Amniotic stem cell (primary cell): ENCODE measurements at regions not wholly inside any gene's neighbourhood (a gene's known extent, or its start where the extent isn't known, plus 50 kb on each side); places are given as distances from the start of the nearest gene placed in this dataset.

ENCODE experiments used
- DNase-seq: peaks from one replicate; lab custom pipeline; 2025; lab: John Stamatoyannopoulos, UW

DNA sequence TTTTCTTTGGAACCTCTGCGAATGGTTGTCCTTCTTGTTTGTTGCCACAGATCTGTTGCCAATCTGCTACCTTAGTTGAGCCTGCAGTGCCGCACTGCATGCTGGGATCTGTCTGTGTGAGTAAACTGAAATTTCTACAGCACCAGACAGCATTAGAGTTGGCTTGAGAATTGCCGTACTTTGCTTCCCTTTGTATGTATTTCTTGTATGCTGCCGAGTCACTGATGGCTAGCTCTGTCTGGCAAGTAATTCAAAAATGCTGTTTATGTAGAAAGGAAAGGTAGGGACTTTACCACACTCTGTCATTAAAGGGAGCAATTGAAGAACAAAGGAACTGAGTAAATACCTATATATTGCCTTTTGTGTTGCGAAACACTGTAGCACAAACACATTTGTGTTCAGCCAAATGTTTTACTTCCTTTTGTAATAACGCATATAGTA is 857.4 kb downstream of the USP25 start:
- no peak for DNase-seq

DNA sequence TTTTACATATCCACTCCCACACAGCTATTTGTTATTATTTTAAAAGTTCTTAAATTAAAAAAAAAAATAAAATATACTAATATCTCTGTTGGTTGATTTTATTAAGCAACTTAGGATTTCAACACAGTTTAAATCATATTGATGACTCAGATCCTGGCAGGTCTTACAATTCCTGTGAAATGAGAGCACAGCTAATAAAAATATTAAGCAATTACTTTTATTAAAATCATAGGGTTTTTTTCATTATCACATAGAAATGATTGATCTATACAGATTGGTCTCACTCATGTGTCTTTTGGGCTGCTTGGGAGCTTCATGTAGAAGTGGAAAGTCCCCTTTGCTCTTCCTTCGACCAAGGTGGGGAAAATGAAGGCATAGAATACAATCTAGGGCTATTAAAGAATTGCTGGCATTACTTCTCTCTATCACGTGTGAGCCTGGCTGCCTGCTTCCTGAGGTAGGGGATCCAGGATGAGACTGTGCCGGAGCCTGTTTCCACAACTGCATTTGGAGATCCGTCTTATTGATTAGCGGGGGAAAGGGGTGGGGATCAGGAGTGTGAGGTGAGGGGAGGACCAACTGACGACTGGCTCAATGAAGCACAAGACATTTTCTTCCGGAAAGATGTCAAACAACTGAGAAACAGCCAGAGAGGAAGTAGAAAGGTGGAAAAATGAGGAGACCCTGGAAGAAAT is 858.0 kb downstream of the USP25 start:
- no peak for DNase-seq

DNA sequence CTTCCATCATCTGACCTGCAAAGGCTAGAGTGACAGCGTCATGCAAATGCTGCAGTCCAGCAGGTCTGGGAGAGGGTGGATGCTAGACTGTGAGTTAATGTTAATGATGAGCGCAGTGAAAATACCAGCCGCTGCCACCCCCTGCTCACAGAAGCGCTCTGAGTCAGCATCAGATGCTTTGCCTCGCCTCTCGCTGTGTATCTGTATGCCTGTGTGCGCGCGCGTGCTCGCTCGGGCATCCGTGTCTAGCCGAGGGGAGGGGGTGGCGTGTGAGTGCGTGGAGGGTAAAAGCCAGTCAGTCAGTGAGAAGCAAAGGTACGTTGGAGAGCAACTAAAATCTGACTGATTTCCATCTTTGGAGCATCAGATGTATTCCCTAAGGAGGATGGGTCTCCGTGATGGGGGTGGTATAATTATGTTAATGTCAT is 858.7 kb downstream of the USP25 start:
- DNase-seq, result peak; percentile 75

DNA sequence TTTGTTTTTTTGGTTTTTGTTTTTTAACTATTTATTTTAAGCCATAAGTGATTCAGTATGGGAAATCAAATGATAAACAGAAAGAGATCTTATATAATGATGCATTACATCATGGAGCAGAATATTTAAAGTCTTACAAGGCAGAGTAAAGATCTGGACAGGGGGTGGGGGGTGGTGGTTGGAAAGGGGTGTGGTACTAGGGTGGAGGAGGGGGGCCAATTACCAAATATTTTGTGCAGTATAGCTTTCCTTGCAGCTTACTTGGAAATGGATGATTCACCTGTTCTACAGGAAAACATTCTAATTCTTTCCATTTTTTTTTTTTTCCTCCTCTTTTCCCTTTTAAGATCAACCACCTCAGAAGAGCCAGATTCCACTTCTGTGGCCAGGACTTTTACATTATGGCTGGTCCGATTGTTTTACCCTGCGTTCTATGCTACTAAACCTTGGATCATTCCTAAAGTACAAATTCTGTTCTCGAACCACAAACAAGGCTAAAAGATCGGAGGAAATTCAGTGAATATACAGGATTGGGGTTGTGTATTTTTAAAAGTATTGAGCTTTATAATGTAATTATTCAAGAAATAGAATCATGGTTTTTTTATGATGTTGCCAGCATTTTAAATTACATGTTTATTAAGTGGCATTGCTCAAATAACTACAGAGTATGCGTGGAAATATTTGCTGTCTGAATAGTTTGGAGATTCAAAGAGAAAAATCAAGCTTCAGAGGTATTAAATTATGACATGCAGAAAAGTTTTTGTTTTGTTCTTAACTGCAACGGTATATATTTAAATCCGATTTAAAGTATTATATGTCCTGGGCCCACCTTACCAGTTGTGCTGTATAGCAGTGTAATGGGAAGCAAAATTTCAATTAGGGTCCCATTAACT is 859.5 kb downstream of the USP25 start:
- no peak for DNase-seq

DNA sequence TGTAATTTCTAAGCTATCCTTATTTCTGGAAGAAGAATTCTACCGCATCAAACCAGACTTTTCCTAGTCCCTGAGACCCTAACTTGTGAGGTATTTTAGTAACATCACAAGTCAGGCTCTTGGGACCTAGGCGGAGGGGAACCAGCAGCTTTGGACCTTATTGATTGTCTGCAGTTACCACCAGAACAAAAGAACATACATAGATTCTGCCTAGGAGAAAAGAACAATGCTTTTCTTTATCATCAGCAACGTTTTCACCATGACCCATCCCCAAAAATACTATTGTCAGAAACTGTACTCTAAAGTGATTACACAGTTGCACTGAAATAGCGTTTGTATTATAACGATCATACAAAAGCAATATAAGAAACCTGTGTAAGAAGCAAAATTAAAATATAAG is 860.4 kb downstream of the USP25 start:
- DNase-seq, result no peak

DNA sequence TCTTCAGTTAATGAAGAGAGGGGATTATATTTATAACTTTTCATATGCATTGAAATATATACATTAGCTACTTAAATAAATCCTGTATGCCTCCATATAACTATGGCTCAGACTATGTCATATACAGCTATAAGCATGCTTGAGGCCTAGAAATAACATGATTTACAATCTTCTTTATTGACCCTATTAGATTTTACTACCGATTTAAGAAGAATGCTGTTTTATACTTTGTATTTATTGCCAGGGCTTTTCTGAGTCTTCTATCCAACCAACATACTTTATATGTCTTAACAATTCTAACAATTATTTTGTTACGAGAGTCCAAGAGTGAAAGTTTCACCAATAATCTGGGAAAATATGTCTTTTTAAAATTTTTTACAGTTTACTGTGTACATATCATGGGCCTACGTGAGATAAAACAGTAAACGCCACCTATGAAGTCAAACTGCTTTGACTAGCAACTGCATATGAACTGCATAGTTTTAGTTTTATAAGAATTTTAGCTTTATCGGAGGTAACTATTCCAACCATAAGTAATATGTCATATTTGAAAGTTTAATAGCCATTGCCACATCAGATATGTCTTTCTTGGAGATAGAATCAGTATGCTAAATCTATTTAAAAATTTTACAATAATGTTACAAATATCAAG is 861.0 kb downstream of the USP25 start:
- no peak for DNase-seq

DNA sequence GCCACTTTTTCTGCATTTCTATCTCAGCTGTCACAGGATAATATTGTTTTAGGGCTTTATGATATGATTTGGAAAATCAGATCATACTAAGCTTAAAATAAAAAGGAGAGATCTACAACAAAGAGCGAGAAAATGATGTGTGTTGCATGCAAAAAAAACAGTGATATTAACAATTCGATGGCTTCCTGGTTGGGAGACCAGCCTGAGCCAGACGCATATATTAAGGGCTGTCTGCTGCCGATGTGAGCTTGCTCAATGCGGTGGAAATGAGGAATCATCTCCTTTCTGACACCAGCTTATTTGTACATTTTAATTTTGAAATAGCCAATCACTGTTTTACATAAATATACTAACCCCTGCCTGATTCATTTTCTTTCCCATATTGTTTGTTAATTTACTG is 862.6 kb downstream of the USP25 start:
- no peak for DNase-seq

DNA sequence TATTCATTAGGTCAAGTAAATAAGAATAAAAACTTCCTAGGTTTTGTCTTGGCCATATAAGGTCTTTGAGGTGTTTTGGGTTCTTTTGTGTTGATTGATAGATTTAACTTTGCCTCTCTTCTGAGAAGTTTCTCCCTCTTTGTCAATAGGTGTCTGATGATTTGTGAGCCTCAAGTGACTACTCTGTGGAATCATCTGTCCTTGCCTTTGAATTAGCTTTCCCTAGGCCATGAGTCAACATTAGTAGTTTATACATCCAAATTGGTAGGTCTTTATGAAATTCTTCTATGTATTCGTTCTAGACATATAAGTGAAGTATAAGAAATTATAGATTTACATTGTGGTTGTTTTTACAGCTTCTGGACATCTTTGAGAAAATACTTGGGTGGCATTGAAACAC is 864.4 kb downstream of the USP25 start:
- no peak for DNase-seq

DNA sequence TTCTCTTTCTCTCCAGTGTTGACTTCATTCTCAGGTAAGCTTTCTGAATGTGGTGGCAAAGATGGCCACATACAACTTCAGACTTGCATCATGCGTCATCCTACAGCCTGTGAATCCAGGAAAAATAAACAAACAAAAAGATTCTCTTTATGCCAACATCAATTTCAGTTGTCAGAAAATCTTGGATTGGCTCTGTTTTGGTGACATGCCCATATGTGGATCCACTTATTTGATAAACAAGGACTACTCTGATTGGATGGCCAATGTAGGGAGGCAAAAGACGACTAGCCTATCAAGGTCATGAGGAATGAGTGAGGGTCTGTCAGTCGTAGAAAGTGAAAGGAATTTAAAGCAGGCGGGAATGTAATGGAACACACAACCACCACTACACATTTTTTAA is 866.6 kb downstream of the USP25 start:
- no peak for DNase-seq

DNA sequence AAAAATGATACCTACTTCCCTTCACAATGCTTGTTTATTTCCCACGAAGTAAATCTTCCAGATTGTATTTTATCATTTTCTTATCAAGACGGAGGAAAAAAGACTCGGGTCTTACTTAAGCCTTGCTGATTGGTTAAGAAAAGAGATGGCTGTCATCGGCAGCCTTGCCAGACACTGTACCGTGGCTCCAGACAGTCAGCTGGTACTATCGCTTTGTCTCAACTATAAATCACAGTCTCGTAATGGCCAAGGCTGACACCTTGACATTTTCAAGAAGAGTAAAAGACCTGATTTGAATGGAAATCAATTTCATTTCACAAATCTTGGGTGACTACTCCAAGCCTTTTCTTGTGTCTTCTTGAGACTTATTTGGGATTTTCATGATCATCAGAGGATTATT is 868.0 kb downstream of the USP25 start:
- DNase-seq, result no peak

DNA sequence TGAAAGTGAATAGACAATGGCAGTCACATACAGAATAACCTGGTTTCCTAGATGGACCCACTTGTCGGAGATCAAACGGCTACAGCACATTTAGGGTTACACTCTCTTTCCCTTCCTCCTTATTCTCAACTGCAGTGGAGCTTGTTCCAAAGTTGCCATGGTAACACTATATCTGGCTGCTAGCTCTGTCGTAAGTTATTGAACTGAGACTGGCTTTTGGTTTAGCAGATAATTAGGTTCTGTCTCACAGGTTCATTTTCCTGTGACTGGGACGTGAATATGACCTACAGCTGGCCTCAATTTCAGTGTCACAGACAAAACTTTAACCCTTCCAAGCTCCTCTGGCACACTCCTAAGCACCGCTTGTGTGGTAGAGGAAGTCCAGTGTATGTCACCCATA is 875.8 kb downstream of the USP25 start:
- DNase-seq, result no peak

DNA sequence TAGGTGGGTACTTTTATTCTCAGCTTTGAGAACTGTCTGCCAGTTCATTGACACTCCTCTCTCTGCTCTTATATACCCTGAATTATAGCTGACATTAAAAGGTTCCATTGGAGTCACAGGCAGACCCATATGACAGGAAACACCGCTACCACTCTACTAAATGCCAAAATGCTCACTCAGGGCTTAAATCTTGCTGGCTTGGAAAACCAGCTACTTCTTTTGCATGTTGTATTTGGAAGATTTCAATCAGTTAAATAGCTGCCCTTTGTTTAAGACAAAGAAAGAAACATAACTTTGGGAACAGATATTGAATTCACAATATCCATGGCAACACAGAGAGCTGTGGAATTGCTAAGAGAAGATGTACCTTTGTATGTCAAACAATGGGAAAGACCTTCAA is 876.5 kb downstream of the USP25 start:
- DNase-seq, result no peak

DNA sequence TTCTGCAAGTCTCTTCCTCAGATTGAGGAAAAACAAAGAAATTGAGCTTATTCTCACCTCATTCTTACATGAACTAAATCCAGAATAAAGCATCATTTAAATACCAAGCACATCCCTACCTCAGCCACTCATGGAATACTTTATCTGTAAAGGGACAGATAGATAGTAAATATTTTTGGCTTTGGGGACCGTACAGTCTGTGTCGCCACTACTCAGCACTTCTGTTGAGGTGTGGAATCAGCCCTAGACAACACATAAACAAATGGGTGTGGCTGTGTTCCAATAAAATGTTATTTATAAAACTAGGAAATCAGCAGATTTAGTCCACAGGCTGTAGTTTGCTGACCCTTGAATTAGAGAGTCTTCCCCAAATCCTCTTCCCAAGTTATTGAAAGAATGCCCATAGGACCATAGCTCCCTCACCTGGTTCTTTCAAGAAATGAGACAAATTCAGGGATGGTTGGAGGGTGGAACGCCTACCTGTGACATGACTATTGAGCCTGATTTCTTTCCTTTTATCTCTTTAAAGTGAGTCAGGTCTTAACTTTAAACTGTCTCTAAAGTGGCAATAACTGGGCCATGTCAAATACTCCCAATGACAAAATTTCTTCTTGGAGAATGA is 878.5 kb downstream of the USP25 start:
- DNase-seq, result no peak

DNA sequence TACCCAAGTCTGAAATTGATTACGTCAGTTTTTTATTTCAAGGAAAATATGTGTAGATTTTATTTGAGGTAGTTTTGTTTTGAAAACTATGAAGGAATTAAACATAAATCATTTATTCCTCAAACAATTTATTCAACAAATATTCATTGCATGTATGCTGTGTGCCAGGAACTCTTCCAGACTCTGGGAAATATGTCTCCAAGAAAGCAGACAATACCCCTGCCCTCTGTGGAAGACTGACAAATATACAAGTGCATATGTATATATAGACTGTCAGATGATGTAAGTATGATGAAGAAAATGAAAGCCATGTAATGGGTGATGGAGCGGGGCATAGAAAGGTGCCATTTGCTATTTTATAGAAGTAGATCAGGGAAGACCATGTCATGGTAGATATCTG is 889.5 kb downstream of the USP25 start:
- no peak for DNase-seq

DNA sequence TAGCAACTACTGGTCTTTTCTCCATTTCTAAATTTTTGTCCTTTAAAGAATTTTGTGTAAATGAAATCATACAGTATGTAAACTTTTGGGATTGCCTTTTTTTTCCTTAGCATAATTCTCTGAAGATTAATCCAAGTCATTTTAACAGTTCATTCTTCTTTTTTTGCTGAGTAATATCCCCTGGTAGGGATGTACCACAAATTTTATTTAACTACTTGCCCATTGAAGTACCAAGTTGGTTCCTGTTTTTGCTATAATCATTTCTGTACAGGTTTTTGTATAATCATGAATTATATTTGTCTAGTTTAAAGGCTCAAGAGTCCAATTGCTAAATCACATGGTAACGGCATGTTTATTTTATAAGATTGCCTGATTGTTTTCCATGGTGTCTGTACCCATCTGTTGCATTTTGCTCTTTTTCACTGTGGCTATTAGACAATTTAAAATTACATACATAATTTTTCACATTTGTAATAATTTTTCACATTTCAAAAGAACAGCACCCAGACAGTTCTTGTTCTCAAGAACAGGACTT is 891.1 kb downstream of the USP25 start:
- DNase-seq, result no peak

DNA sequence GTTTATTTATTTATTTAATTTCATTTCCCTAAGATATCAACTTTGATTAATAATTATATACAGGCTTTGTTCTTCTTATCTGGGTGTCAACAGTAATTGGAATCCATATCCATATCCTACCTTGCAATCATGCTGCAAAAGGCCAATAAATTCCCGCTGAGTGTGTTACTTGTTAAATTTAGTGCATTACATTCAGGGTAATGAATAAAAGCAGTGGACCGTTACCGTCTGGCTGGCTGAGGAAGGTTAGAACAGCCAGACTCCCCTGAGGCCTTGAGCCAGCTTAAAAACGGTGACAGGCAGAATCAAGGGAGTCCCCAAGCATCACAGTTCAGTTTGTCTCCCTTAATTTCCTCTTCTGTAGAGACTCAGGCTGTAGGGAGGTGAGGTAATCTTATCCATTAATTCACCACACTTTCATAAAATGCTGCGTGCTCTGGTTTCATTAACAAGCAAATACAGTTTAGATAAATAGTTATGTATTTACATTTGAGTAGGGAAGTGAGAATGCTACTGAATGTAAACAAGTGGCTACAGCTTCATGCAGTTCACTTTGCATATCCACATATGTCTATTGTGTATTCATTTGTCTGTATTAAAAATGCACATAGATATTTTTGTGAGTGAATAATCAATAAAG is 888.2 kb upstream of the CXADR start:
- no peak for DNase-seq

DNA sequence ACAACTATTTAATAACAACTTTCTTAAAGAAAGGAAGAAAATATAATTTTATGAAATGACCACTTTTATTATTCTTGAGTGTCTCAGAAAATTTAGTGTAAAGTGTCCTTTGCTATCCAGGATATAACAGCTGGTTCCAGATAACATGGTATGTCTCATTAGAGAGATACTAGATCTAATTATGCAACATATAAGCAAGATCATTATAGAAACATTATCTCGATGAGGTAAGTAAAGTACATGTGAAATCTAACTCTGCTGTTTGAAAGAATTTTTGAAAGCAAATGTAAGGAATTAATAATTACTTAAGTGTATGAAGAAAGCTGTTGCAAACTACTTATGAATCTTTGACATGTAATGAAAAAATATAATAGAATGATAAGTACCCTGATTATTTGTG is 887.4 kb upstream of the CXADR start:
- DNase-seq, result no peak

DNA sequence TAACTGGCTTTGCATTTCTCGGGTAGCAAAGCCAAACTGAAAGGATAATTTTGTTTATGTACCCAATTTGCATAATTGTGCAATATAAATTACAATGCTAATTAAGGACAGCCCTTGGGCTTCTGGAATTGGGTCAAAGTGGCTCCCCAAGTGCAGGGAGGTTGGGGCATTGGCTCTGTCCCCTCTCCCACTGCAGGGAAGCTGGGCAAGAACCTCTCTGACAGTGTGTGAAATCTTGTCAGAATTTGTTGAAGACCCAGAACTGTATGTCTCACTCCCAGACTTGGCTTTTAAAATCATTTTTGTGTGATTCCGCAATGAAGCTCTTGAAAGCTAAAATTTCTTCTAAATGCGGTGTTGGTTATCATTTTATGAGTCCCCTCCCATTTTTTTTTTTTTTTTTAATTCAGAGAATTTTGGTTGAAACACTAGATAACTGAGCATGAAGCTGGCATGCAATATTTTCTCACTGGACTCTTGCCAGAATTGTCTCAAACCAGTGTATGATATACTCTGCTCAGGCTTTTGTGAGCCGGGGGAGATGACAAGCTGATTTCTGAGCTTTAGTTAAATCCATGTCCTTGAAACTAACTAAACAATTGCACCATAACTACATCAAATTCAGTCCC is 878.9 kb upstream of the CXADR start:
- no peak for DNase-seq

DNA sequence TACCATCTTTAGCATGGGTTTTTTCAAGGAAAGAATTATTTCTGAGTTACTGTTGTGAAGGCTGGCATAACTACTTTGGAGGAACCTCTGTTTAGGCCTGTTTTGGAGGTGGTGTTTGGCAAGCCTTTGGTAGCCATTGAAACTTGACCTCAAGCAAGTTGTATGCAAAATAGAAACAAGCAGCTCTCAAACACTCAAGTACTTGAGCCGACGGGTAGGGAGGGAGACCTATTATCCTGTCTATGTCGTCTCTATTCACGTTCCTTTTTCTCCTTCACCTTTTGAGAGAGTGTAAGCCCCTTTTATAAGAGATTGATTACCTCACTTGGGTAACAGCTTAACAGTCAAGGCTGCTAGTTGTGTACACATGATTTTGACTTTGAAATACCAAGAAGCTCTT is 878.3 kb upstream of the CXADR start:
- DNase-seq, result no peak

DNA sequence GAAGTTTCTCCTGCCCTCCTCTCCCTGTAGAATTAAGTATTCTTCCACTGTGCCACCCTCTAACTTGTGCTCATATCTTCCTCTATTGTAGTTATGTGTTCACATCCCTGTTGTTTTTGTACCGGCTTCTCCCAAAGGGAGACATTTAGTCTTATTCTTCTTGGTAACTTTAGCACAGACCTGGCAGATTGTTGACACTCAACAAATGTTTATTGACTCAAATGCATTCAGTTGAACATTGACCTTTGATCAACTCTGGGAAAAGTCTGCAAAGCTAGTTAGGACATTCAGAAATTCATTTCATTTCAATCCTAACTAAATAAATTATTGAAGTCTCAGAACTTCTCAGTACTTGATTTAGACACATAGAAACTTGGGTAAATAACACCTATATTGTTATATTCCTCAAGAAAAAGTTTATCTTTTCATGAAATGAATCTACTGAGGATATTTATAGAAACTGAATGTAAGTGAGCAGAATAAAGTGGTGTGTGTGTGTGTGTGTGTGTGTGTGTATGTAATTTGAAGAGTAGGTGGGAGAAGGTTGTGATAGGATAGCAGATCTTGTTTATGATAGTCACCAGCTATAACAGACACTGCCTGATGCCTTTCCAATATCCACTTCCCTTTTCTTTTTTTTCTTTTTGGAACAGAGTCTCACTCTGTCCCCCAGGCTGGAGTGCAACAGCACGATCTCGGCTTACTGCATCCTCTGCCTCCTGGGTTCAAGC is 872.4 kb upstream of the CXADR start:
- no peak for DNase-seq

DNA sequence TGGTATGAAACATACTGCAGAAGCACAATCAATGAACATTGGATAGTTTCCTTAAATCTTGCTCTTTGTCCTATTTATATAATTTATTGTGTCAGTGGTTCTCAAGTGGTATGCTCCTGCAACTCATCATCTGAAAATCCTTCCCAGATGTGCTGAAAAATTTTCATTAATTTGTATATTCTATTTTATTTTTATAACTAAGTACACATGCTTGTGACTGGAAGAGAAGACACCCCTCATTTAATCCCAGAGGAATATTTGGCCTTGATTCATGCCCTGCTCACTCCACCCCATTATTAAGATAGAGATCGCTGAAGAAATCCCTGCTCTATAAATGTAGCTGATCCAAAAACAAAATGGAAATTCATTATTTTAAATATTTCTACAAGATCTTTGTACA is 870.5 kb upstream of the CXADR start:
- DNase-seq, result no peak
